HEK293 (cell line): ENCODE measurements at regions not wholly inside any gene's neighbourhood (a gene's known extent, or its start where the extent isn't known, plus 50 kb on each side); places are given as distances from the start of the nearest gene placed in this dataset.

Source experiments
- CTCF ChIA-PET: fragments of 350-600 bp; formaldehyde crosslinking; extraction: SDS; loops from one replicate; lab custom pipeline; 2021; ENCODE audit warnings: antibody characterized with exemption; lab: Yijun Ruan, JAX
- POLR2A ChIA-PET: fragments of 300-600 bp; formaldehyde crosslinking; extraction: SDS; loops from one replicate; lab custom pipeline; 2020; ENCODE audit warnings: antibody characterized with exemption, inconsistent platforms; lab: Yijun Ruan, JAX
- H3K27ac ChIP-seq: fragments of 200-500 bp; sonication (Bioruptor generic); 2 replicates; pipeline ENCODE4 v1.5.1; 2014; ENCODE audit warnings: low read depth, low read length, control low read depth, inconsistent platforms; ENCODE audit errors: extremely low read depth
- H3K36me3 ChIP-seq, 2 experiments: fragments of 200-500 bp in 1 of 2; sonication (Bioruptor generic) in 1 of 2; 1 replicate in 1 of 2; 2 replicates in 1 of 2; pipeline ENCODE4 v1.5.1; 2014 to 2017; ENCODE audit warnings: inconsistent platforms in 2 of 2, low read length in 2 of 2; ENCODE audit not compliant: control insufficient read depth in 2 of 2, insufficient read depth in 1 of 2
- H3K4me1 ChIP-seq: fragments of 200-500 bp; sonication (Bioruptor generic); 2 replicates; pipeline ENCODE4 v1.5.1; 2014; ENCODE audit warnings: mild to moderate bottlenecking, low read length, inconsistent platforms; ENCODE audit not compliant: control insufficient read depth, insufficient read depth
- H3K4me3 ChIP-seq: 2 replicates; pipeline ENCODE4 v1.5.1; 2011; ENCODE audit warnings: low read depth, mild to moderate bottlenecking, control low read depth, low read length, moderate library complexity
- H3K9me3 ChIP-seq: fragments of 200-500 bp; sonication (Bioruptor generic); 2 replicates; pipeline ENCODE4 v1.5.1; 2014; ENCODE audit warnings: low read depth, low read length, inconsistent platforms; ENCODE audit not compliant: control insufficient read depth, insufficient read depth
- KLF7 ChIP-seq: fragments of 450-650 bp; formaldehyde crosslinking; IDR thresholded peaks from 2 replicates; pipeline ENCODE4 v1.5.1; 2016; ENCODE audit warnings: missing biosample characterization, missing genetic modification characterization, borderline replicate concordance
- KLF8 ChIP-seq: fragments of 450-650 bp; formaldehyde crosslinking; IDR thresholded peaks from 2 replicates; pipeline ENCODE4 v1.5.1; 2016; ENCODE audit warnings: missing biosample characterization, missing genetic modification characterization
- OSR2 ChIP-seq: fragments of 450-650 bp; formaldehyde crosslinking; IDR thresholded peaks from 2 replicates; pipeline ENCODE4 v1.5.1; 2016; ENCODE audit warnings: missing biosample characterization, missing genetic modification characterization
- OVOL3 ChIP-seq: fragments of 450-650 bp; formaldehyde crosslinking; IDR thresholded peaks from 2 replicates; pipeline ENCODE4 v1.5.1; 2016; ENCODE audit warnings: missing biosample characterization, missing genetic modification characterization
- PRDM4 ChIP-seq: fragments of 450-650 bp; formaldehyde crosslinking; IDR thresholded peaks from 2 replicates; pipeline ENCODE4 v1.5.1; 2017; ENCODE audit warnings: missing biosample characterization, missing genetic modification characterization
- PRDM6 ChIP-seq: fragments of 450-650 bp; formaldehyde crosslinking; IDR thresholded peaks from 2 replicates; pipeline ENCODE4 v1.5.1; 2017; ENCODE audit warnings: missing biosample characterization, missing genetic modification characterization
- REPIN1 ChIP-seq: fragments of 450-650 bp; formaldehyde crosslinking; IDR thresholded peaks from 2 replicates; pipeline ENCODE4 v1.5.1; 2017; ENCODE audit warnings: missing biosample characterization, missing genetic modification characterization, low read depth
- SP2 ChIP-seq: fragments of 450-650 bp; formaldehyde crosslinking; IDR thresholded peaks from 2 replicates; pipeline ENCODE4 v1.5.1; 2016; ENCODE audit warnings: missing biosample characterization, missing genetic modification characterization
- TSHZ1 ChIP-seq: fragments of 450-650 bp; formaldehyde crosslinking; IDR thresholded peaks from 2 replicates; pipeline ENCODE4 v1.5.1; 2016; ENCODE audit warnings: missing biosample characterization, missing genetic modification characterization, borderline replicate concordance
- ZBTB11 ChIP-seq: fragments of 450-650 bp; formaldehyde crosslinking; conservative IDR thresholded peaks from 2 replicates; pipeline ENCODE4 v1.5.1; 2016; ENCODE audit warnings: low read depth, missing biosample characterization, missing genetic modification characterization
- ZNF184 ChIP-seq: fragments of 450-650 bp; IDR thresholded peaks from 2 replicates; pipeline ENCODE4 v1.5.1; 2018; ENCODE audit warnings: missing biosample characterization, mild to moderate bottlenecking, missing genetic modification characterization
- ZNF473 ChIP-seq: fragments of 450-650 bp; formaldehyde crosslinking; IDR thresholded peaks from 2 replicates; pipeline ENCODE4 v1.5.1; 2017; ENCODE audit warnings: missing biosample characterization, missing genetic modification characterization
- ZNF518A ChIP-seq: fragments of 450-650 bp; formaldehyde crosslinking; conservative IDR thresholded peaks from 2 replicates; pipeline ENCODE4 v1.5.1; 2016; ENCODE audit warnings: low read depth, missing biosample characterization, missing genetic modification characterization
- ZNF521 ChIP-seq: fragments of 450-650 bp; formaldehyde crosslinking; IDR thresholded peaks from 2 replicates; pipeline ENCODE4 v1.5.1; 2017; ENCODE audit warnings: missing biosample characterization, mild to moderate bottlenecking, missing genetic modification characterization
- ZNF530 ChIP-seq: fragments of 450-650 bp; formaldehyde crosslinking; IDR thresholded peaks from 2 replicates; pipeline ENCODE4 v1.5.1; 2016; ENCODE audit warnings: low read depth, missing biosample characterization, missing genetic modification characterization
- ZNF558 ChIP-seq: fragments of 450-650 bp; formaldehyde crosslinking; IDR thresholded peaks from 2 replicates; pipeline ENCODE4 v1.5.1; 2016; ENCODE audit warnings: missing biosample characterization, missing genetic modification characterization
- ZNF560 ChIP-seq: fragments of 450-650 bp; formaldehyde crosslinking; IDR thresholded peaks from 2 replicates; pipeline ENCODE4 v1.5.1; 2017; ENCODE audit warnings: missing biosample characterization, missing genetic modification characterization, borderline replicate concordance
- ZNF623 ChIP-seq: fragments of 450-650 bp; formaldehyde crosslinking; IDR thresholded peaks from 2 replicates; pipeline ENCODE4 v1.5.1; 2016; ENCODE audit warnings: missing biosample characterization, missing genetic modification characterization
- ZNF792 ChIP-seq: fragments of 450-650 bp; formaldehyde crosslinking; IDR thresholded peaks from 2 replicates; pipeline ENCODE4 v1.5.1; 2016; ENCODE audit warnings: missing biosample characterization, missing genetic modification characterization
- ZSCAN30 ChIP-seq: fragments of 450-650 bp; IDR thresholded peaks from 2 replicates; pipeline ENCODE4 v1.5.1; 2018; ENCODE audit warnings: missing biosample characterization, mild to moderate bottlenecking, missing genetic modification characterization, moderate library complexity

- TF ChIP-seq KLF8 (no peak), ZNF184 (no peak)
Observed at GRCh38 chr2:111227716-111228141, 107.0 kb downstream of the BCL2L11 start (continued).

- no peaks in the 10 kb centered on the region for H3K9me3 ChIP-seq
- H3K4me1 ChIP-seq: no peaks in the 10 kb centered on the region
- ChIA-PET CTCF (no interaction called here), POLR2A (no interaction called here)
- no peaks in the 10 kb centered on the region for H3K36me3 ChIP-seq
- no peak overlapping the region for H3K27ac ChIP-seq
- H3K4me3 ChIP-seq: no peak overlapping the region
- TF ChIP-seq ZNF623 (tag by site-specific recombination) (no peak), OSR2 (tag by site-specific recombination) (no peak), PRDM4 (no peak), ZNF792 (no peak), ZNF558 (tag by site-specific recombination) (no peak), ZBTB11 (tag by site-specific recombination) (no peak), REPIN1 (no peak), PRDM6 (tag by site-specific recombination) (no peak), ZNF473 (tag by site-specific recombination) (no peak), KLF7 (no peak), TSHZ1 (tag by site-specific recombination) (no peak), ZSCAN30 (tag by site-specific recombination) (no peak), OVOL3 (tag by site-specific recombination) (no peak), ZNF560 (tag by site-specific recombination) (no peak), ZNF521 (tag by site-specific recombination) (no peak), ZNF518A (tag by site-specific recombination) (no peak), ZNF530 (no peak), SP2 (no peak)
Observed at GRCh38 chr2:111231532-111232252, 111.0 kb downstream of the BCL2L11 start.
